HG02852 (cell line): ENCODE measurements at regions not wholly inside any gene's neighbourhood (a gene's known extent, or its start where the extent isn't known, plus 50 kb on each side); places are given as distances from the start of the nearest gene placed in this dataset.

Experiments used
- ATAC-seq: cut with Tn5 transposase; IDR thresholded peaks from one replicate; pipeline ENCODE4 v1.9.1; 2021; ENCODE audit warnings: mild to moderate bottlenecking, moderate library complexity; ENCODE audit not compliant: unreplicated experiment

GRCh38 chr10:94276140-94276539 is 86.6 kb downstream of the NOC3L start:
- ATAC-seq: no peak

- no peak for ATAC-seq
Observed at GRCh38 chr10:94277450-94277849, 85.3 kb downstream of the NOC3L start.

GRCh38 chr10:94279835-94280709 is 82.7 kb downstream of the NOC3L start:
- ATAC-seq: peak; percentile 79

GRCh38 chr10:94281654-94282053 is 81.1 kb downstream of the NOC3L start:
- ATAC-seq: no peak

- ATAC-seq: no peak
Observed at GRCh38 chr10:94282369-94282768, 80.4 kb downstream of the NOC3L start.
